Erythroblast (primary cell): ENCODE measurements at regions not wholly inside any gene's neighbourhood (a gene's known extent, or its start where the extent isn't known, plus 50 kb on each side); places are given as distances from the start of the nearest gene placed in this dataset.

Experiments used
- GATA1 ChIP-seq: IDR thresholded peaks from 2 replicates; pipeline ENCODE4 v1.6.1; 2011; ENCODE audit warnings: low read depth, mild to moderate bottlenecking, control low read depth, low read length, moderate library complexity
- POLR2A ChIP-seq: IDR thresholded peaks from 2 replicates; pipeline ENCODE4 v1.6.1; 2011; ENCODE audit warnings: mild to moderate bottlenecking, low read length

DNA sequence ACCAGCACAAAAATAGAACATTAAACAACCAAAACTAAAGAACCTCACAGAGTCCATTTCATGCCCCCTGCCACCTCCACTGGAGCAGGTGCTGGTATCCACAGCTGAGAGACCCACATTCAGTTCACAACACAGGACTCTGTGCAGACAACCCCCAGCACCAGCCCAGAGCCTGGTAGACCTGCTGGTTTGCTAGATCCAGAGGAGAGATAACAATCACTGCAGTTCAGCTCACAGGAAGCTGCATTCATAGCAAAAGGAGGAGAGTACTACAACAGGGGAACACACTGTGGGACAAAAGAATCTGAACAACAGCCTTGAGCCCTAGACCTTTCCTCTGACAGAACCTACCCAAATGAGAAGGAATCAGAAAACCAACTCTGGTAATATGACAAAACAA is 326.7 kb downstream of the METTL4 start:
- TF ChIP-seq POLR2A, result no peak
- TF ChIP-seq GATA1, result no peak
